Keratinocyte (primary cell): ENCODE measurements at regions not wholly inside any gene's neighbourhood (a gene's known extent, or its start where the extent isn't known, plus 50 kb on each side); places are given as distances from the start of the nearest gene placed in this dataset.

Experiments
- DNase-seq: peaks from one replicate; pipeline ENCODE4 v3.0.0-alpha.2; 2011; ENCODE audit warnings: low read depth, missing footprints, low spot score
- FAIRE-seq: peaks from 2 replicates; lab custom pipeline; 2011; peaks lifted over from hg19 to GRCh38; lab: Jason Lieb, UNC
- H2AFZ ChIP-seq: 2 replicates; pipeline ENCODE4 v1.6.0; 2012; ENCODE audit warnings: low read length, control low read depth, inconsistent platforms; ENCODE audit not compliant: control insufficient read depth
- H3K27ac ChIP-seq: 2 replicates; pipeline ENCODE4 v1.5.1; 2011; ENCODE audit warnings: low read length; ENCODE audit not compliant: control insufficient read depth, insufficient read depth
- H3K27me3 ChIP-seq: 3 replicates; pipeline ENCODE4 v1.6.0; 2011; ENCODE audit warnings: low read length; ENCODE audit not compliant: control insufficient read depth, insufficient read depth; ENCODE audit errors: extremely low read depth
- H3K36me3 ChIP-seq, 2 experiments: 2 replicates in 1 of 2; 3 replicates in 1 of 2; pipeline ENCODE4 v1.5.1; 2011; ENCODE audit warnings: low read length in 2 of 2, mild to moderate bottlenecking in 1 of 2; ENCODE audit not compliant: control insufficient read depth in 2 of 2, insufficient read depth in 2 of 2; ENCODE audit errors: extremely low read depth in 1 of 2
- H3K4me1 ChIP-seq: 3 replicates; pipeline ENCODE4 v1.5.1; 2011; ENCODE audit warnings: low read length; ENCODE audit not compliant: control insufficient read depth, insufficient read depth; ENCODE audit errors: extremely low read depth
- H3K4me2 ChIP-seq: 3 replicates; pipeline ENCODE4 v1.6.0; 2011; ENCODE audit warnings: low read depth, low read length; ENCODE audit not compliant: control insufficient read depth, insufficient read depth; ENCODE audit errors: extremely low read depth
- H3K4me3 ChIP-seq, 3 experiments: fragments of 200-600 bp in 1 of 3; sonication (generic) in 1 of 3; 2 replicates in 2 of 3; 3 replicates in 1 of 3; pipeline ENCODE4 v1.5.1; 2011 to 2016; ENCODE audit warnings: low read length in 3 of 3, mild to moderate bottlenecking in 3 of 3, control low read depth in 2 of 3, inconsistent platforms in 1 of 3, low read depth in 1 of 3, mixed read lengths in 1 of 3, mixed run types in 1 of 3, moderate library complexity in 1 of 3; ENCODE audit not compliant: control insufficient read depth in 2 of 3, insufficient read depth in 2 of 3; ENCODE audit errors: extremely low read depth in 1 of 3
- H3K79me2 ChIP-seq: 2 replicates; pipeline ENCODE4 v1.6.0; 2012; ENCODE audit warnings: low read length; ENCODE audit not compliant: control insufficient read depth, insufficient read depth
- H3K9ac ChIP-seq: 3 replicates; pipeline ENCODE4 v1.6.0; 2011; ENCODE audit warnings: low read length; ENCODE audit not compliant: control insufficient read depth, insufficient read depth; ENCODE audit errors: extremely low read depth
- H3K9me1 ChIP-seq: 3 replicates; pipeline ENCODE4 v1.6.0; 2011; ENCODE audit warnings: low read length; ENCODE audit not compliant: control insufficient read depth, insufficient read depth; ENCODE audit errors: extremely low read depth
- H3K9me3 ChIP-seq: 2 replicates; pipeline ENCODE4 v1.5.1; 2012; ENCODE audit warnings: low read depth, low read length; ENCODE audit not compliant: control insufficient read depth
- H4K20me1 ChIP-seq: 3 replicates; pipeline ENCODE4 v1.6.0; 2011; ENCODE audit warnings: low read length; ENCODE audit not compliant: control insufficient read depth, insufficient read depth; ENCODE audit errors: extremely low read depth
- EZH2 ChIP-seq: IDR thresholded peaks from one replicate; pipeline ENCODE4 v1.6.1; 2012; ENCODE audit warnings: inconsistent platforms, mild to moderate bottlenecking, low read length, moderate library complexity
- dilution Hi-C: fragments of 300-500 bp; cut with MboI; formaldehyde crosslinking; loops from one replicate; pipeline ENCODE4 v1.7.0; 2020; ENCODE audit warnings: low sequenced_read_pairs; ENCODE audit not compliant: extremely low pct_ligation_motif_present
- TF ChIP-seq, protein P1 (sequence below), 3 experiments: IDR thresholded peaks in 1 of 3; conservative IDR thresholded peaks in 1 of 3; optimal IDR thresholded peaks in 1 of 3; 2 replicates in 2 of 3; 3 replicates in 1 of 3; pipeline versions ENCODE3 to v1.5.1; 2011; ENCODE audit warnings: low read length in 3 of 3, mild to moderate bottlenecking in 3 of 3, moderate library complexity in 2 of 3, control low read depth in 1 of 3, inconsistent platforms in 1 of 3; ENCODE audit not compliant: insufficient read depth in 2 of 3; ENCODE audit errors: extremely low read depth in 1 of 3

DNA sequence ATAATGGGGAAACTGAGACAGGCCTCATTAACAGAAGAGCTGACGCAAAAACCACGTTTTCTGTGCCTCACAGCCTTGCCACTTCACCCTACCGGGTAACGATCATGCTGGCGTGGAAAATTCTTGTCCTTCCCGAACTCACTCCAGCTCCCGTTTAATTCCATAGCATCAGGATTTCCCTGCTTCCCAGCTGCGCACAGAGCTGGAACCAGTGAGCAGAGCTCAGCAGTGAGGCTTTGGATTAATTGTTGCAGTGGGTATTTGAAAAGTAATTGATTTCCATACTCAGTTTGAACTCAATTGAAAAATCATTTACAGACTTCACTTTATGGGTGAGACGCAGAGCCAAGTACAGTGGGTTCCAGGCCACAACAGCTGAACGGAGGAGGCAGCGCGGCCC lies 199.0 kb upstream of the ADAMTS16 start:
- H3K9me3 ChIP-seq = no peaks in the 10 kb centered on the region
- FAIRE-seq = no peak
- no peaks in the 10 kb centered on the region for H3K36me3 ChIP-seq

DNA sequence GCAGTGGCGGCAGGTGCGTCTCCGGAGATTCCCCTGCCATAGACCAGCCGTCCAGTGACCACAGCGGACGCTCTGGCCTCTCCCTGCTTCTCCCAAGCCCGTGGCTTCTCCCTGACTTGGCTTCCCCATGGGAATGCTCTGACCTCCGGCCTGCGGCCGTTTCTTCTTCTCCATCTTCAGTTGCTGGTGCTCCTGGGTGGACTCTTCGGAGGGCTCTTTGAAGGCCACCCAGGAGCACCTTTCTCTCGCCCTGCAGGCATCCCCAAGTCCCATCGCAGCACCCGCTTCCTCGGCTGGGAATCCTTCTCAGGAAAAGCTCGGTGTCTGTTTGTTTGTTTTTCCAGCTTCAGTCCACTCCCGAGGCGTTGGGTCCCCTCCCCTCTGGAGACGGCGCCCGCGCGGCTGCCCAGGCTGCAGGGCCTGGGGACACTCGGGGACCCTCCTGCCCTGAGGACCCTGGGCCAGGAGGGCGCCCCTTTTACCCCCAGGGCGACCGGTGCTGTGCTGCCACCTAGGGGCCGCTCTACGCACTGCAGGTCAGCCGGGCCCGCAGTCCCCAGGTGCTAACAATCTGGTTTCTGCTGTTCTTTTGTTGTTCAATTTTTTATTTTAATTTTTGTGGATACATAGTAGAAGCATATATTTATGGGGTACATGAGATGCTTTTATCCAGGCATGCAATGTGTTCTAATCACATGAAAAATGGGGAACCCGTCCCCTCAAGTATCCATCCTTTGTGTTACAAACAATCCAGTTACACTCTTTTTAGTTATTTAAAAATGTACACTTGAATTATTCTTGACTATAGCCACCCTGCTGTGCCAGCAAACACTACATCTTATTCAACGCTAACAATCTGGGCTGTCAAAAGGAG lies 197.9 kb upstream of the ADAMTS16 start:
- TF ChIP-seq, protein P1, sequence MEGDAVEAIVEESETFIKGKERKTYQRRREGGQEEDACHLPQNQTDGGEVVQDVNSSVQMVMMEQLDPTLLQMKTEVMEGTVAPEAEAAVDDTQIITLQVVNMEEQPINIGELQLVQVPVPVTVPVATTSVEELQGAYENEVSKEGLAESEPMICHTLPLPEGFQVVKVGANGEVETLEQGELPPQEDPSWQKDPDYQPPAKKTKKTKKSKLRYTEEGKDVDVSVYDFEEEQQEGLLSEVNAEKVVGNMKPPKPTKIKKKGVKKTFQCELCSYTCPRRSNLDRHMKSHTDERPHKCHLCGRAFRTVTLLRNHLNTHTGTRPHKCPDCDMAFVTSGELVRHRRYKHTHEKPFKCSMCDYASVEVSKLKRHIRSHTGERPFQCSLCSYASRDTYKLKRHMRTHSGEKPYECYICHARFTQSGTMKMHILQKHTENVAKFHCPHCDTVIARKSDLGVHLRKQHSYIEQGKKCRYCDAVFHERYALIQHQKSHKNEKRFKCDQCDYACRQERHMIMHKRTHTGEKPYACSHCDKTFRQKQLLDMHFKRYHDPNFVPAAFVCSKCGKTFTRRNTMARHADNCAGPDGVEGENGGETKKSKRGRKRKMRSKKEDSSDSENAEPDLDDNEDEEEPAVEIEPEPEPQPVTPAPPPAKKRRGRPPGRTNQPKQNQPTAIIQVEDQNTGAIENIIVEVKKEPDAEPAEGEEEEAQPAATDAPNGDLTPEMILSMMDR (optimal IDR thresholded peaks at IDR 0.05 in 1 of 3, IDR thresholded peaks at IDR 0.05 in 1 of 3, conservative IDR thresholded peaks at IDR 0.05 in 1 of 3; ENCODE audit: extremely low read depth in 1 of 3, insufficient read depth in 2 of 3, low read length in 3 of 3) = peak; percentile 42 to 66 (median 56)
- TF ChIP-seq EZH2 = no peak
- no peaks in the 10 kb centered on the region for H3K36me3 ChIP-seq
- DNase-seq = no peak
- no peaks in the 10 kb centered on the region for H3K79me2 ChIP-seq
- no peak overlapping the region for H3K4me2 ChIP-seq
- no peak for FAIRE-seq
- no peaks in the 10 kb centered on the region for H3K9me1 ChIP-seq
- H3K9ac ChIP-seq = no peak overlapping the region
- H3K4me3 ChIP-seq = no peak overlapping the region
- H3K9me3 ChIP-seq = no peaks in the 10 kb centered on the region
- dilution Hi-C loops = no loop called here
- no peaks in the 10 kb centered on the region for H3K27me3 ChIP-seq
- H4K20me1 ChIP-seq = no peaks in the 10 kb centered on the region
- H3K27ac ChIP-seq = no peak overlapping the region
- no peak overlapping the region for H2AFZ ChIP-seq
- H3K4me1 ChIP-seq = no peaks in the 10 kb centered on the region

More for the DNA sequence above, 199.0 kb upstream of the ADAMTS16 start:
- no peak overlapping the region for H3K27ac ChIP-seq
- no peak overlapping the region for H3K4me3 ChIP-seq
- H3K9ac ChIP-seq = no peak overlapping the region
- H2AFZ ChIP-seq = no peak overlapping the region
- no peaks in the 10 kb centered on the region for H4K20me1 ChIP-seq
- H3K79me2 ChIP-seq = no peaks in the 10 kb centered on the region
- no peak overlapping the region for H3K4me2 ChIP-seq
- H3K4me1 ChIP-seq = no peaks in the 10 kb centered on the region
- H3K27me3 ChIP-seq = no peaks in the 10 kb centered on the region
- DNase-seq = no peak
- dilution Hi-C loops = no loop called here
- no peaks in the 10 kb centered on the region for H3K9me1 ChIP-seq
- no peak for TF ChIP-seq EZH2
- TF ChIP-seq, protein P1 (optimal IDR thresholded peaks at IDR 0.05 in 1 of 3, IDR thresholded peaks at IDR 0.05 in 1 of 3, conservative IDR thresholded peaks at IDR 0.05 in 1 of 3; ENCODE audit: extremely low read depth in 1 of 3, insufficient read depth in 2 of 3, low read length in 3 of 3) = no peak
